CD4-positive, CD25-positive, alpha-beta regulatory T cell (primary cell): ENCODE measurements at regions not wholly inside any gene's neighbourhood (a gene's known extent, or its start where the extent isn't known, plus 50 kb on each side); places are given as distances from the start of the nearest gene placed in this dataset.

ENCODE experiments used
- ATAC-seq, 2 donors: fragments of 150-1000 bp; cut with Tn5 transposase; one replicate each; pipeline ENCODE4 v1.10.0; 2021; ENCODE audit warnings: low read depth in 2 of 2, moderate number of reproducible peaks in 2 of 2, moderate library complexity in 1 of 2
- DNase-seq, 3 donors: peaks; one replicate each; pipeline versions ENCODE4 v3.0.0 to v3.0.0-alpha.2; 2012 to 2022; ENCODE audit warnings: mixed read lengths in 1 of 3
- H3K27ac ChIP-seq: one replicate; pipeline ENCODE4 v1.7.0; 2013; ENCODE audit warnings: mild to moderate bottlenecking, low read length; ENCODE audit not compliant: insufficient read depth, poor library complexity, severe bottlenecking
- H3K27me3 ChIP-seq: one replicate; pipeline ENCODE4 v1.7.0; 2013; ENCODE audit warnings: low read length; ENCODE audit not compliant: control insufficient read depth, insufficient read depth
- H3K36me3 ChIP-seq: one replicate; pipeline ENCODE4 v1.7.0; 2013; ENCODE audit warnings: mild to moderate bottlenecking, low read length, moderate library complexity; ENCODE audit not compliant: control insufficient read depth, insufficient read depth
- H3K4me1 ChIP-seq: 2 replicates; pipeline ENCODE4 v1.7.0; 2013; ENCODE audit warnings: mild to moderate bottlenecking, low read length; ENCODE audit not compliant: insufficient read depth, control insufficient read depth, poor library complexity, severe bottlenecking
- H3K4me3 ChIP-seq: one replicate; pipeline ENCODE4 v1.7.0; 2013; ENCODE audit warnings: low read depth, mild to moderate bottlenecking, low read length, moderate library complexity
- H3K9me3 ChIP-seq, 2 experiments: 1 replicate in 1 of 2; 2 replicates in 1 of 2; pipeline ENCODE4 v1.7.0; 2013; ENCODE audit warnings: low read length in 2 of 2, mild to moderate bottlenecking in 1 of 2, moderate library complexity in 1 of 2; ENCODE audit not compliant: control insufficient read depth in 2 of 2
- H3K27ac Mint-ChIP-seq, 3 donors: one replicate each; pipeline ENCODE4 v1.8.0; 2020 to 2022; ENCODE audit warnings: mild to moderate bottlenecking in 3 of 3, mixed read lengths in 3 of 3, moderate library complexity in 2 of 3
- H3K27me3 Mint-ChIP-seq: one replicate; pipeline ENCODE4 v1.8.0; 2022; ENCODE audit warnings: mild to moderate bottlenecking, mixed read lengths
- H3K36me3 Mint-ChIP-seq: one replicate; pipeline ENCODE4 v1.8.0; 2020; ENCODE audit warnings: mixed read lengths
- H3K4me1 Mint-ChIP-seq, 4 donors: one replicate each; pipeline ENCODE4 v1.8.0; 2020 to 2022; ENCODE audit warnings: mixed read lengths in 4 of 4, mild to moderate bottlenecking in 1 of 4
- H3K4me3 Mint-ChIP-seq, 4 donors: one replicate each; pipeline ENCODE4 v1.8.0; 2020 to 2022; ENCODE audit warnings: mild to moderate bottlenecking in 4 of 4, mixed read lengths in 4 of 4, moderate library complexity in 3 of 4
- H3K9me3 Mint-ChIP-seq, 7 donors: one replicate each; pipeline ENCODE4 v1.8.0; 2020 to 2022; ENCODE audit warnings: mixed read lengths in 7 of 7, mild to moderate bottlenecking in 3 of 7, moderate library complexity in 2 of 7

DNA sequence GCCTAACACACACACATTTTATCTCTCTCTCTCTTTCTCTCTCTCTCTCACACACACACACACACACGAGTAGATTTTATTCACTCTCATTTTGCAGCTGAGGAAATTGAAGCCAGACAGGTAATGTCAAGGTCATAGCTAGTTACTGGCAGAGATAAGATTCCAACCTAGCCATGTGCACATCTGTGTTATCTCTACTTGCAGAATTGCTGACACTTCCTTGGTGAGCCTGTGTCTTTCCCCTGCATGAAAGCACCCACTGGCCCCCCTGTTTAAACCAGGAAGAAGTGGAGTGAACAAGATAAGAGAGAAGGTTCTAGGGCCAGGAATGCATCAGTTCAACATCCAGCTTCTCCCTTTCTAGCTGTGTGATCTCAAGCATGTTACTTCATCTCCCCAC is 423.7 kb downstream of the TXNL1 start:
- no peak overlapping the region for H3K27ac Mint-ChIP-seq
- Histone ChIP-seq H3K4me1 (no peaks in the 10 kb centered on the region), H3K27me3 (no peaks in the 10 kb centered on the region), H3K27ac (no peak overlapping the region), H3K9me3 (no peaks in the 10 kb centered on the region), H3K36me3 (no peaks in the 10 kb centered on the region), H3K4me3 (no peak overlapping the region)
- H3K27me3 Mint-ChIP-seq: no peaks in the 10 kb centered on the region
- ATAC-seq: no peak
- H3K4me3 Mint-ChIP-seq: no peak overlapping the region
- no peaks in the 10 kb centered on the region for H3K36me3 Mint-ChIP-seq
- H3K9me3 Mint-ChIP-seq: peaks cover 0 to 8% (median 4%) of the 10 kb centered on the region in 7 donors
- DNase-seq: no peak
- H3K4me1 Mint-ChIP-seq: no peaks in the 10 kb centered on the region

DNA sequence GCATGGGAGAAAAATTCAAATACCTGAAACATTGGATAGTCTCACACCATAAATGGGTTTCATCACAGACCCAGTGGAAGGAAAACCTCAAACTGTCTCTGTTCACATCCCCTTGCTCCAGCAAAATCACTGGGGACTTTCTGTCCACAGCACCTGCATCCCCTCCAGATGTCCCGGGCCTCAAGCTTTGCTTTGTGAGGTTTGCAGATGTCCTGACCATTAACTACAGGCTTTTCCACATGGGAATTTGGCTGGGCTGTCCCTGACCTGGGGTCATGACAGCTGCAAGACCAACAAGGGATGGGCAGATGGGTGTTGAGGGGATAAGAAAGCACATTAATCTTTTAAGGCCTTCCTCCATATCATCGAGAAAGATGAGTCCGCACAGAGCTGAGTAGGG is 427.9 kb downstream of the TXNL1 start:
- no peaks in the 10 kb centered on the region for H3K36me3 Mint-ChIP-seq

DNA sequence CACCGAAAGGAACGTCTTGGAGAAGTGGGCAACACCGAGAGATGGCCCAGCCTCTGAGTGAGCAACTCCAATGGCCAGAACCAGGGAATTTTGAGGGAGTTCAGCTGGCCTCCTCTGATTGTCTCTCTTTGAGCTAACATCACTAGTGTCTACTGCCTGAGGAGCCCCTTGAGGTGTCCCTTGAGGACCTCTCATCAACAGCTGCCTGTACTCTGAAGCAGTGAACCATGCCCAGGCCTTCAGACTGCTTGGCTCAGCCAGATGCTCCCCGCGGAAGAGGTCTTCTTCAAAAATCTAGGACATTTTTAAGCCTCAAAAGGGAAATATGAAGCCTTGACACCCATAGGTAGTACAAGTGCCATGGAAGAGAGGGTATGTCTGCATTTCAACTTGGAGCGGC is 430.4 kb downstream of the TXNL1 start:
- Mint-ChIP-seq H3K9me3 (peaks cover 3 to 16% (median 7%) of the 10 kb centered on the region in 7 donors), H3K4me1 (no peaks in the 10 kb centered on the region), H3K27ac (no peak overlapping the region), H3K36me3 (no peaks in the 10 kb centered on the region), H3K4me3 (no peak overlapping the region), H3K27me3 (no peaks in the 10 kb centered on the region)
- Histone ChIP-seq H3K9me3 (no peaks in the 10 kb centered on the region), H3K27ac (no peak overlapping the region), H3K4me1 (no peaks in the 10 kb centered on the region), H3K27me3 (no peaks in the 10 kb centered on the region), H3K4me3 (no peak overlapping the region), H3K36me3 (no peaks in the 10 kb centered on the region)
- ATAC-seq (no peak), DNase-seq (no peak)

More for the DNA sequence above, 427.9 kb downstream of the TXNL1 start:
- DNase-seq (no peak), ATAC-seq (no peak)
- H3K27ac Mint-ChIP-seq: no peak overlapping the region
- no peaks in the 10 kb centered on the region for H3K36me3 ChIP-seq
- H3K9me3 Mint-ChIP-seq: peaks cover 3 to 8% (median 5%) of the 10 kb centered on the region in 7 donors
- H3K27me3 ChIP-seq: no peaks in the 10 kb centered on the region
- H3K4me3 ChIP-seq: no peak overlapping the region
- H3K4me1 Mint-ChIP-seq: no peaks in the 10 kb centered on the region
- no peak overlapping the region for H3K4me3 Mint-ChIP-seq
- no peak overlapping the region for H3K27ac ChIP-seq
- H3K27me3 Mint-ChIP-seq: no peaks in the 10 kb centered on the region
- H3K4me1 ChIP-seq: no peaks in the 10 kb centered on the region
- H3K9me3 ChIP-seq: no peaks in the 10 kb centered on the region

DNA sequence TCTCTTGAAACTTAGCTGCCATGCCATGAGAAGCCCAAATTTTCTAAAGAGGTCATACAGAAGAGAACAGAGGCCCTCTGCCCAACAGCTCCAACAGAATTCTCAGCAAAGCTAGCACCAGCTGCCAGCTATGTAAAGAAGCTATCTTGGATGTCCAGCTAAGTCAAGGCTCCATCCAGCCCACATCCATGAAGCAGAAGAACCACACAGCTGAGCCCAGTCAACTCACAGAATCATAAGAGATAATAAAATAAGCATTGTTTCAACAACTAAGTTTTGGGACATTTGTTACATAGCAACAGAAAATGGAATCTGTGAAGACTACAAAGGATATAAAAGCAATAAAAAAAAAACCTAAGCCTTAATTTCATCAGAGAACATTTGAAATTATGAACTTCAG is 434.3 kb downstream of the TXNL1 start:
- Histone ChIP-seq H3K36me3 (no peaks in the 10 kb centered on the region), H3K27ac (no peak overlapping the region), H3K4me3 (no peak overlapping the region), H3K4me1 (no peaks in the 10 kb centered on the region), H3K9me3 (no peaks in the 10 kb centered on the region), H3K27me3 (no peaks in the 10 kb centered on the region)
- DNase-seq (no peak), ATAC-seq (no peak)
- Mint-ChIP-seq H3K36me3 (no peaks in the 10 kb centered on the region), H3K27ac (no peak overlapping the region), H3K27me3 (no peaks in the 10 kb centered on the region), H3K4me3 (no peak overlapping the region), H3K4me1 (no peaks in the 10 kb centered on the region), H3K9me3 (peaks cover 0 to 13% (median 5%) of the 10 kb centered on the region in 7 donors)

DNA sequence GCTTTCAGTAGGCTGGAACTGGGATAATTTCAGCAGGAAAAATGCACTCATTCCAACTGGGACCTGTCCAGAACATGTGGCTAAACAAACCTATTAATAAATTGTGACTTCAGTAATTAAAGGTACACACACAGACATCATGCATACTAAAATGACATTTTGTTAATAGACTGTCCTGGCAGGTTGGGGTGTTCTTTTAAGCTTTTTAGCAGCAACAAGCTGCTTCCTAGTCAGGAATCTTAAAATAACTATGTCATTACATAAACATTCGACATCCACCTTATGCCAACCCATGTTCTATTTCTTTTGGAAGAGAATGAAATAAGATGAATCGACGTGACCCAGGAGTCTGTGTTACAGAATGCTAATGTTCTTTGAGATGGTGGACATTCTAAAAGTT is 435.7 kb downstream of the TXNL1 start:
- Mint-ChIP-seq H3K36me3 (no peaks in the 10 kb centered on the region), H3K4me1 (no peaks in the 10 kb centered on the region), H3K27ac (no peak overlapping the region), H3K9me3 (peaks cover 0 to 14% (median 5%) of the 10 kb centered on the region in 7 donors), H3K4me3 (no peak overlapping the region), H3K27me3 (no peaks in the 10 kb centered on the region)
- no peak overlapping the region for H3K4me3 ChIP-seq
- DNase-seq (no peak), ATAC-seq (no peak)
- H3K9me3 ChIP-seq: no peaks in the 10 kb centered on the region
- no peaks in the 10 kb centered on the region for H3K4me1 ChIP-seq
- no peak overlapping the region for H3K27ac ChIP-seq
- no peaks in the 10 kb centered on the region for H3K36me3 ChIP-seq
- no peaks in the 10 kb centered on the region for H3K27me3 ChIP-seq

DNA sequence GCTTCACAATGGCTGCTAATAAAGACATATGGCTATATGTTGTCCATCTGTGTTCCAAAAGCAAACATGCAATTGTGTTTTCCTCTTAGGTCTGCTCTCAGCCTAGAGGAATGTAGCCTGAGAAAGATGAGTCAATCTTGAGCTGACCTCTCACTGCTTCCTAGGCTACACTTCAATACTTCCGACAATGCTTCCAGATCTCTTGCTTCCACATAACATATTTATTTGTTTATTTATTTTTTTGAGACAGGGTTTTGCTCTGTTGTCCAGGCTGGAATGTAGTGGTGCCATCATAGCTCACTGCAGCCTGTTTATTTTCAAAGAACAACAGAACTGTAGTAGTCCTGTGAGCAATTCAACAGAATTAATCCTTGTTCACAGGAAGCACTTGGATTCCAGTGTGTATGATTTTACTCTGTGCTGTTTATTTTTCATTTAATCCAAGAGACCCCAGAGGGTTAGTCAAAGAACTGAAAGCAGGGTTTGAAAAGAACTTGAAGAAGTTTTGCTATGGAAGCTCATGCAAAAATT is 437.9 kb downstream of the TXNL1 start:
- Mint-ChIP-seq H3K4me1 (no peaks in the 10 kb centered on the region), H3K36me3 (no peaks in the 10 kb centered on the region), H3K9me3 (peaks cover 0 to 12% (median 0%) of the 10 kb centered on the region in 7 donors), H3K27ac (no peak overlapping the region), H3K27me3 (no peaks in the 10 kb centered on the region), H3K4me3 (no peak overlapping the region)
- Histone ChIP-seq H3K36me3 (no peaks in the 10 kb centered on the region), H3K9me3 (no peaks in the 10 kb centered on the region), H3K27ac (no peak overlapping the region), H3K27me3 (no peaks in the 10 kb centered on the region), H3K4me3 (no peak overlapping the region), H3K4me1 (no peaks in the 10 kb centered on the region)
- DNase-seq: no peak
- ATAC-seq: no peak

DNA sequence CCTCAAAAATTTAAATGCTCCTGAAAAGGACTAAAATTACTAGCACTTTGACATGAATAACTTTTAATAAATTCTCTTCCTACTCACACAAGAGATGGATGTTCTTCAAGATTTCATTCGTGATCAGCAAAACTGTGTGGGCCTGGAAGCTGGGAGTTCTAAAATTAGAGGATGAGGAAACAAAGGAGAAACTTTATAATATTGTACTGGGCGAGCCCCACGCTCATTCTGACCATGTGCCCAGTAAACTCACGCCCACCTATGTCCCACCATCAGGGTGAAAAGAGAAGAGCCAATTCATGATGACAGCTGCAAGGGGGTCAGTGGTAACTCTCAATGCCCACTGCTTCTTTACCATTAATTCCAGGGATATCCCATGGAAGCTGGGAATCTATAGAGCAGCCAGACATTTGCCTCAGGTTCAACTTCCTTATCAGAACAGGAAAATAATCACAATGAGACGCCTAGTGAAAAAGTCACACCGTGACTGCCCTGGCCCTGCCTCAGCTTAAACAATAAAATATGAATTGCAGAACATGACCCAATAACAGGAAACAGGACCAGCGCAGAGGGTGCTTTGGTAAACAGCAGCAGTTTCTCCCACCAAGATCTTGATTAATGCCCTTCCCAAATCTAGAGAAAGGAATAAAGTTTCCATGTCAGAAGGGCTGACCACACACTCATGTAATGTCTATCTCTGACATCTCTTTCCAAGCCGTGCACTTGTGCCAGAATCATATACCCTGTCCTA is 438.6 kb downstream of the TXNL1 start:
- Histone ChIP-seq H3K9me3 (no peaks in the 10 kb centered on the region), H3K4me3 (no peak overlapping the region), H3K4me1 (no peaks in the 10 kb centered on the region), H3K27ac (no peak overlapping the region), H3K36me3 (no peaks in the 10 kb centered on the region), H3K27me3 (no peaks in the 10 kb centered on the region)
- Mint-ChIP-seq H3K27me3 (no peaks in the 10 kb centered on the region), H3K4me3 (no peak overlapping the region), H3K27ac (peak overlapping the region in 1 of 3 donors; percentile 42), H3K4me1 (no peaks in the 10 kb centered on the region), H3K9me3 (peaks cover 0 to 8% (median 0%) of the 10 kb centered on the region in 7 donors), H3K36me3 (no peaks in the 10 kb centered on the region)
- DNase-seq: no peak
- no peak for ATAC-seq

DNA sequence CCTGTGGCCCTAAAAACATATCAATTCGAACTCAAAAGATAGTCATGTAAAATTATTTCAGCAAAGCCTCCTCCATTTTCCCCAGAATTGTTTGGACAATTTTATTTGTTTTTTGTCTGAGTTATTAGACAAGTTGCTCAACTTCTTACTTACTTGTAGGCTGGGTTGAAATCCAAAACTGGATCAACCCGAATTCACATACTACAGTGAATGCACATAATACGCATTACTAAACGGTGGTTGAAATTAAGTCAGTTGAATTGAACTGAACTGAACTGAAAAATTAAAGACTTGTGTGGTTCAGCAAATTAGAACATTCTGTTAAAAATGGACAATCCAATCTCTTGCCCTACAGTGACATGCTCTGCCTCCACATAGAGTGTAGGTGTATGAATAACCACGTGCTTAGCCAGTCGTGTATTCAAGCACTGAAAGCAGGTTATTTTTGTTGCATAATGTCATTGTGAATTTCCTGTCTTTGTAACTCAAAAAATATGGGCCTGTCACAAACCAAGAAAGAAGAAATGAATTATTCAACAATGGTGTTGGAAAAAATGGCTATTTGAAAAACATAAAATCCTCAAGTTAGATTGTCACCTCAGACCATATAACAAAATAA is 441.0 kb downstream of the TXNL1 start:
- no peak for DNase-seq
- ATAC-seq: no peak
- Mint-ChIP-seq H3K9me3 (peaks cover 0 to 3% (median 0%) of the 10 kb centered on the region in 7 donors), H3K4me1 (no peaks in the 10 kb centered on the region), H3K36me3 (no peaks in the 10 kb centered on the region), H3K27me3 (no peaks in the 10 kb centered on the region), H3K4me3 (no peak overlapping the region), H3K27ac (no peak overlapping the region)
- H3K27ac ChIP-seq: no peak overlapping the region
- no peaks in the 10 kb centered on the region for H3K36me3 ChIP-seq
- H3K4me3 ChIP-seq: no peak overlapping the region
- H3K9me3 ChIP-seq: no peaks in the 10 kb centered on the region
- no peaks in the 10 kb centered on the region for H3K27me3 ChIP-seq
- H3K4me1 ChIP-seq: no peaks in the 10 kb centered on the region
